ENCODE measurements at regions not wholly inside any gene's neighbourhood (a gene's known extent, or its start where the extent isn't known, plus 50 kb on each side); places are given as distances from the start of the nearest gene placed in this dataset.

DNA sequence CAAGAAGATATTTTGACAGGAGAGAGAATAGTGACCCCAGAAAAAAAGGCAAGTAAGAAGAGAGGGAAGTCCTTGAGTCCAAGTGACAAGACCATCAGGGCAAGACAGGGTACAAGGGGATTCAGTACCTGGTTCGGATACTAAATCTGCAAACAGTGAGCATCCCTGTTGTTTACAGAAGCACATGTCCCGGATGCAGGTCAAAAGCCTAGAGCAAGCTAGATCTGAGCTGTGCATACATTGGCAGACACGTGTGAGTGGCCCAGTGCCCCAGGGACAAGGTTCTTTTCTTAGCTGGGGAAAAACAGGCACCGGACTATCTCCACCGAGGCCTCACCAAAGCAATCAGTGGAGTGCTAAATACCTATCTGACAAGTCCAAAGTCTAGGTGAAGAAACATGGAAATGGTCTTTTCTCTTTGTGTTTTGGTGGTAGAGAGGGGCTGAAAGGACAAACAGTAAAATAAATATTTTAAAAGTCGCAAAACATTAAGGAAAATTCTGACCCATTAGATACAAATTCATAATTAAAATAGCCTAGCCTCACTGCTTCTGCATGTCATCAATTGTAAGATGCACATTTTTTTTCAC, 165.2 kb downstream of the SUCLG1 start:
- no peak for TF ChIP-seq POLR2A (IDR thresholded peaks at IDR 0.05)
- TF ChIP-seq, protein P1, sequence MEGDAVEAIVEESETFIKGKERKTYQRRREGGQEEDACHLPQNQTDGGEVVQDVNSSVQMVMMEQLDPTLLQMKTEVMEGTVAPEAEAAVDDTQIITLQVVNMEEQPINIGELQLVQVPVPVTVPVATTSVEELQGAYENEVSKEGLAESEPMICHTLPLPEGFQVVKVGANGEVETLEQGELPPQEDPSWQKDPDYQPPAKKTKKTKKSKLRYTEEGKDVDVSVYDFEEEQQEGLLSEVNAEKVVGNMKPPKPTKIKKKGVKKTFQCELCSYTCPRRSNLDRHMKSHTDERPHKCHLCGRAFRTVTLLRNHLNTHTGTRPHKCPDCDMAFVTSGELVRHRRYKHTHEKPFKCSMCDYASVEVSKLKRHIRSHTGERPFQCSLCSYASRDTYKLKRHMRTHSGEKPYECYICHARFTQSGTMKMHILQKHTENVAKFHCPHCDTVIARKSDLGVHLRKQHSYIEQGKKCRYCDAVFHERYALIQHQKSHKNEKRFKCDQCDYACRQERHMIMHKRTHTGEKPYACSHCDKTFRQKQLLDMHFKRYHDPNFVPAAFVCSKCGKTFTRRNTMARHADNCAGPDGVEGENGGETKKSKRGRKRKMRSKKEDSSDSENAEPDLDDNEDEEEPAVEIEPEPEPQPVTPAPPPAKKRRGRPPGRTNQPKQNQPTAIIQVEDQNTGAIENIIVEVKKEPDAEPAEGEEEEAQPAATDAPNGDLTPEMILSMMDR (IDR thresholded peaks at IDR 0.05): no peak
- no peak for TF ChIP-seq EP300 (IDR thresholded peaks at IDR 0.05)

All from ovary (tissue), 3 donors.